ENCODE measurements at regions not wholly inside any gene's neighbourhood (a gene's known extent, or its start where the extent isn't known, plus 50 kb on each side); places are given as distances from the start of the nearest gene placed in this dataset.
"Not testable (repeated sequence)": the region's sequence is repeated elsewhere in the genome, so short reads cannot be mapped to it uniquely, and the experiment has no call there.

DNA sequence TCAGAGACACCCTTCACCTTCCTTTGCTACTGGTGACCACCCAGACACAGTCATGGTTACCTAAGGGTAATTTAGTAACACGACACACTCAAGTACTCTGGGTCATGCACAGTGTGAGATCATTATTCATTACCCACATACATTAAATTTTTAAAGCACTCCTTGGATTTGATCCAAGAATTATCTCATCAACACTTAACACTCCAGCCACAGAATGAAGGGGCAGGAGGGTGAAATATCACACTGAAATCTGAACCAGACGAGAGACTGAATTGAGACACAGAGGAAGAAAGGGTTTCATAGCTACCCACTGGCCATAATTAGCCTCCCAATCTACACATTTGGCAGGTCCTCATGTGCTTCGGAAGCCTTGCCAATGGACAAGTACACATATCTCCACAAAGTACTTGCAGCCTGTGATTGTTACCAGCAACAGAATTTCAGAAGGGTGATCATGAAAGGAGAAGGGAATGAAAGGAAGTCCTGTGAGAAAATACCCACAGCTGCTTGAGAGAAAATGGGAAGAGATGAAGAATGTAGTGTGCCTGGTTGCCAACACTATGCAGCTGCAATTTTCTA lies 189.3 kb downstream of the POLR1F start:
- DNase-seq, result no peak
- Histone ChIP-seq H4K12ac (ENCODE audit: low read depth, low read length) (no peak overlapping the region), H3K23ac (ENCODE audit: low read length) (no peak overlapping the region), H3K27ac (ENCODE audit: low read depth, low read length) (no peak overlapping the region), H3K9ac (ENCODE audit: low read length) (no peak overlapping the region), H3K9me3 (ENCODE audit: insufficient read depth, low read depth, low read length) (no peaks in the 10 kb centered on the region), H3K36me3 (ENCODE audit: control insufficient read depth in 1 of 2, insufficient read depth in 2 of 2, low read length in 2 of 2) (no peaks in the 10 kb centered on the region), H4K8ac (ENCODE audit: low read depth, low read length) (no peak overlapping the region), H2BK12ac (ENCODE audit: low read length) (no peak overlapping the region), H3K4ac (ENCODE audit: low read depth, low read length) (no peak overlapping the region), H2BK5ac (ENCODE audit: low read depth, low read length, poor library complexity) (no peak overlapping the region), H3K27me3 (ENCODE audit: insufficient read depth, low read length) (no peaks in the 10 kb centered on the region), H3K14ac (ENCODE audit: low read length) (no peak overlapping the region), H3K79me2 (ENCODE audit: control insufficient read depth, insufficient read depth, low read length, poor library complexity) (no peaks in the 10 kb centered on the region), H3K79me1 (ENCODE audit: low read length) (no peaks in the 10 kb centered on the region), H2AK5ac (ENCODE audit: low read length) (no peak overlapping the region), H3K4me3 (ENCODE audit: low read depth, low read length) (no peak overlapping the region), H3K18ac (ENCODE audit: low read length) (no peak overlapping the region), H2AFZ (ENCODE audit: insufficient read depth, low read length, poor library complexity) (no peak overlapping the region), H3K4me2 (ENCODE audit: low read length) (no peak overlapping the region), H4K91ac (ENCODE audit: low read depth, low read length) (no peak overlapping the region), H3K4me1 (ENCODE audit: control insufficient read depth in 1 of 2, insufficient read depth in 2 of 2, low read length in 2 of 2) (no peaks in the 10 kb centered on the region), H2BK120ac (ENCODE audit: insufficient read depth, low read length, poor library complexity) (no peak overlapping the region)
- no CpG with 5 or more reads among the region's 3 CpGs for WGBS (ENCODE audit: extremely low coverage, insufficient coverage, insufficient read length)

DNA sequence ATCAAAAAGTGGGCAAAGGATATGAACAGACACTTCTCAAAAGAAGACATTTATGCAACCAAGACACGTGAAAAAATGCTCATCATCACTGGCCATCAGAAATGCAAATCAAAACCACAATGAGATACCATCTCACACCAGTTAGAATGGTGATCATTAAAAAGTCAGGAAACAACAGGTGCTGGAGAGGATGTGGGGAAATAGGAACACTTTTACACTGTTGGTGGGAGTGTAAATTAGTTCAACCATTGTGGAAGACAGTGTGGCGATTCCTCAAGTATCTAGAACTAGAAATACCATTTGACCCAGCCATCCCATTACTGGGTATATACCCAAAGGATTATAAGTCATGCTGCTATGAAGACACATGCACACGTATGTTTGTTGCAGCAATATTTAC lies 191.3 kb downstream of the POLR1F start:
- not testable (repeated sequence) for H2BK5ac ChIP-seq (ENCODE audit: low read depth, low read length, poor library complexity); H3K4me2 ChIP-seq (ENCODE audit: low read length); H3K79me2 ChIP-seq (ENCODE audit: control insufficient read depth, insufficient read depth, low read length, poor library complexity); H3K9me3 ChIP-seq (ENCODE audit: insufficient read depth, low read depth, low read length); H2BK120ac ChIP-seq (ENCODE audit: insufficient read depth, low read length, poor library complexity); H3K23ac ChIP-seq (ENCODE audit: low read length); DNase-seq; H3K27ac ChIP-seq (ENCODE audit: low read depth, low read length); H2BK12ac ChIP-seq (ENCODE audit: low read length); H2AFZ ChIP-seq (ENCODE audit: insufficient read depth, low read length, poor library complexity); H4K8ac ChIP-seq (ENCODE audit: low read depth, low read length); H3K4me1 ChIP-seq (ENCODE audit: control insufficient read depth in 1 of 2, insufficient read depth in 2 of 2, low read length in 2 of 2); H3K4me3 ChIP-seq (ENCODE audit: low read depth, low read length); H4K12ac ChIP-seq (ENCODE audit: low read depth, low read length); H3K9ac ChIP-seq (ENCODE audit: low read length); H3K36me3 ChIP-seq (ENCODE audit: control insufficient read depth in 1 of 2, insufficient read depth in 2 of 2, low read length in 2 of 2); H3K4ac ChIP-seq (ENCODE audit: low read depth, low read length); H4K91ac ChIP-seq (ENCODE audit: low read depth, low read length); H2AK5ac ChIP-seq (ENCODE audit: low read length); H3K18ac ChIP-seq (ENCODE audit: low read length); H3K79me1 ChIP-seq (ENCODE audit: low read length); H3K14ac ChIP-seq (ENCODE audit: low read length); H3K27me3 ChIP-seq (ENCODE audit: insufficient read depth, low read length)
- no CpG with 5 or more reads among the region's 3 CpGs for WGBS (ENCODE audit: extremely low coverage, insufficient coverage, insufficient read length)

DNA sequence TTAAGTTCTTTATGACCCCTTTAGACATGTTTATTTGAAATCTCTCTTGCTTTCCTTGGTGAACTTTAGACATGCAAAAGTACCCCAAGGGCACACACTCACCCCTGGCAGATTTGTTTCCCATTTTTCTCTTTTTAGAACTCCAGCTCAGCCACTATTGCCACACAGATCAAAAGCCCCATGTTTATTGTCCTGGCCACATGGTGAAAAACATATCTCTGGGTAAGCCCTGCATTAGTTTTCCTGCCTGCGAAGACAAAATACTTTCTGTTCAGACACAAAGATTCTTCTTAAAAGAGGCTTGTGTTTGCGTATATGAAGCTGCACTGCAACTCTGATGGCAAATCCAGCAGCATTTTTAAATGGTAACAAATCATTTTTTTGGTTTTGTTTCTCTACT lies 200.0 kb downstream of the POLR1F start:
- no peaks in the 10 kb centered on the region for H3K4me1 ChIP-seq (ENCODE audit: control insufficient read depth in 1 of 2, insufficient read depth in 2 of 2, low read length in 2 of 2)

DNA sequence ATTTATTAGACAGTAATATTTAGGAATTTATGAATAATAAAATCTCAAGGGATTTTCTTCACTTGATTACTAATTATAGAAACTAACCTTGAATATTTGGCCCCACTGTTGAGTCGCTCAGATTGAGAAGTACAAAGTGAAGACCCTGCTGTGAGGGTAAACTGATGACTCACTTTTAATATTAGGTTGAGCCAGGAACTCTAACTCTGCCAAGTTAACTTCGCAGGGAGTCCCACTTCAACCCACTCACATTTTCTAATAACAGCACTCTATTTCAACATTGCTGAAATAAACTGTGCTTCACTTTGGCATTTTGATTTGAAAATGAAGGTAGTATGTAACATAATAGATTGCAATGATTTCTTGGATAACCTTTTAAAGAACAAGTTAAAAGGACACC lies 200.7 kb downstream of the POLR1F start:
- Histone ChIP-seq H3K18ac (ENCODE audit: low read length) (no peak overlapping the region), H4K12ac (ENCODE audit: low read depth, low read length) (no peak overlapping the region), H2BK120ac (ENCODE audit: insufficient read depth, low read length, poor library complexity) (no peak overlapping the region), H3K27me3 (ENCODE audit: insufficient read depth, low read length) (no peaks in the 10 kb centered on the region), H2BK12ac (ENCODE audit: low read length) (no peak overlapping the region), H2BK5ac (ENCODE audit: low read depth, low read length, poor library complexity) (no peak overlapping the region), H3K36me3 (ENCODE audit: control insufficient read depth in 1 of 2, insufficient read depth in 2 of 2, low read length in 2 of 2) (no peaks in the 10 kb centered on the region), H3K9ac (ENCODE audit: low read length) (no peak overlapping the region), H3K4me3 (ENCODE audit: low read depth, low read length) (no peak overlapping the region), H4K8ac (ENCODE audit: low read depth, low read length) (no peak overlapping the region), H3K4me1 (ENCODE audit: control insufficient read depth in 1 of 2, insufficient read depth in 2 of 2, low read length in 2 of 2) (no peaks in the 10 kb centered on the region), H3K4me2 (ENCODE audit: low read length) (no peak overlapping the region), H3K4ac (ENCODE audit: low read depth, low read length) (no peak overlapping the region), H3K79me2 (ENCODE audit: control insufficient read depth, insufficient read depth, low read length, poor library complexity) (no peaks in the 10 kb centered on the region), H2AFZ (ENCODE audit: insufficient read depth, low read length, poor library complexity) (no peak overlapping the region), H3K9me3 (ENCODE audit: insufficient read depth, low read depth, low read length) (no peaks in the 10 kb centered on the region), H3K23ac (ENCODE audit: low read length) (no peak overlapping the region), H3K27ac (ENCODE audit: low read depth, low read length) (no peak overlapping the region), H3K14ac (ENCODE audit: low read length) (no peak overlapping the region), H4K91ac (ENCODE audit: low read depth, low read length) (no peak overlapping the region), H2AK5ac (ENCODE audit: low read length) (no peak overlapping the region), H3K79me1 (ENCODE audit: low read length) (no peaks in the 10 kb centered on the region)
- DNase-seq, result no peak
- no CpG with 5 or more reads among the region's 2 CpGs for WGBS (ENCODE audit: extremely low coverage, insufficient coverage, insufficient read length)

More for the DNA sequence above, 200.0 kb downstream of the POLR1F start:
- H3K4ac ChIP-seq (ENCODE audit: low read depth, low read length), result no peak overlapping the region
- no peaks in the 10 kb centered on the region for H3K79me1 ChIP-seq (ENCODE audit: low read length)
- H2AK5ac ChIP-seq (ENCODE audit: low read length), result no peak overlapping the region
- no peak overlapping the region for H3K4me3 ChIP-seq (ENCODE audit: low read depth, low read length)
- H2BK120ac ChIP-seq (ENCODE audit: insufficient read depth, low read length, poor library complexity), result no peak overlapping the region
- H4K91ac ChIP-seq (ENCODE audit: low read depth, low read length), result no peak overlapping the region
- DNase-seq, result no peak
- H2BK5ac ChIP-seq (ENCODE audit: low read depth, low read length, poor library complexity), result no peak overlapping the region
- no peaks in the 10 kb centered on the region for H3K27me3 ChIP-seq (ENCODE audit: insufficient read depth, low read length)
- H3K9me3 ChIP-seq (ENCODE audit: insufficient read depth, low read depth, low read length), result no peaks in the 10 kb centered on the region
- no peak overlapping the region for H4K12ac ChIP-seq (ENCODE audit: low read depth, low read length)
- H3K36me3 ChIP-seq (ENCODE audit: control insufficient read depth in 1 of 2, insufficient read depth in 2 of 2, low read length in 2 of 2), result no peaks in the 10 kb centered on the region
- H3K23ac ChIP-seq (ENCODE audit: low read length), result no peak overlapping the region
- H3K18ac ChIP-seq (ENCODE audit: low read length), result no peak overlapping the region
- no peak overlapping the region for H2AFZ ChIP-seq (ENCODE audit: insufficient read depth, low read length, poor library complexity)
- no peak overlapping the region for H3K27ac ChIP-seq (ENCODE audit: low read depth, low read length)
- no peak overlapping the region for H3K14ac ChIP-seq (ENCODE audit: low read length)
- no peaks in the 10 kb centered on the region for H3K79me2 ChIP-seq (ENCODE audit: control insufficient read depth, insufficient read depth, low read length, poor library complexity)
- no peak overlapping the region for H2BK12ac ChIP-seq (ENCODE audit: low read length)
- no CpG with 5 or more reads among the region's 2 CpGs for WGBS (ENCODE audit: extremely low coverage, insufficient coverage, insufficient read length)
- no peak overlapping the region for H4K8ac ChIP-seq (ENCODE audit: low read depth, low read length)
- no peak overlapping the region for H3K9ac ChIP-seq (ENCODE audit: low read length)
- no peak overlapping the region for H3K4me2 ChIP-seq (ENCODE audit: low read length)
